Activated CD8-positive, alpha-beta T cell treated with anti-CD3 and anti-CD28 coated beads for 36 hours (primary cell): ENCODE measurements at regions not wholly inside any gene's neighbourhood (a gene's known extent, or its start where the extent isn't known, plus 50 kb on each side); places are given as distances from the start of the nearest gene placed in this dataset.

Experiments
- ATAC-seq: fragments of 200-7000 bp; cut with Tn5 transposase; one replicate; pipeline ENCODE4 v1.10.0; 2021; ENCODE audit warnings: mild to moderate bottlenecking, moderate library complexity
- CTCF ChIA-PET: fragments of 350-600 bp; sonication (Branson Sonifier 250); formaldehyde crosslinking; loops from one replicate; lab custom pipeline; 2021; ENCODE audit warnings: antibody characterized with exemption; lab: Charles Lee
- POLR2A ChIA-PET: fragments of 350-600 bp; sonication (Branson Sonifier 250); formaldehyde crosslinking; loops from one replicate; lab custom pipeline; 2021; ENCODE audit warnings: antibody characterized with exemption; lab: Charles Lee
- DNase-seq: peaks from one replicate; pipeline ENCODE4 v3.0.0-alpha.2; 2020
- H3K27ac Mint-ChIP-seq: one replicate; pipeline ENCODE4 v1.8.0; 2021; ENCODE audit warnings: mild to moderate bottlenecking, mixed read lengths
- H3K27me3 Mint-ChIP-seq: one replicate; pipeline ENCODE4 v1.8.0; 2021; ENCODE audit warnings: mixed read lengths
- H3K36me3 Mint-ChIP-seq: one replicate; pipeline ENCODE4 v1.8.0; 2021; ENCODE audit warnings: low read depth, mixed read lengths
- H3K4me1 Mint-ChIP-seq: one replicate; pipeline ENCODE4 v1.8.0; 2021; ENCODE audit warnings: low read depth, mixed read lengths
- H3K4me3 Mint-ChIP-seq: one replicate; pipeline ENCODE4 v1.8.0; 2021; ENCODE audit warnings: mild to moderate bottlenecking, moderate library complexity, mixed read lengths
- H3K9me3 Mint-ChIP-seq: one replicate; pipeline ENCODE4 v1.8.0; 2021; ENCODE audit warnings: mixed read lengths
- CTCF ChIP-seq: fragments of 200-600 bp; IDR thresholded peaks from one replicate; pipeline ENCODE4 v1.8.0; 2022; ENCODE audit warnings: antibody characterized with exemption, mild to moderate bottlenecking
- intact Hi-C: fragments of 100-400 bp; cut with micrococcal nuclease; formaldehyde crosslinking; loops from one replicate; pipeline ENCODE4 v1.10.0; 2022

GRCh38 chr3:127484601-127485388, 105.7 kb downstream of the TPRA1 start:
- TF ChIP-seq CTCF = no peak
- Mint-ChIP-seq H3K4me3 (no peak overlapping the region), H3K27ac (no peak overlapping the region), H3K27me3 (peaks cover 28% of the 10 kb centered on the region), H3K36me3 (no peaks in the 10 kb centered on the region), H3K4me1 (peaks cover 24% of the 10 kb centered on the region), H3K9me3 (no peaks in the 10 kb centered on the region)
- ATAC-seq (peak; percentile 69), DNase-seq (peak; percentile 58)
- POLR2A ChIA-PET = interaction anchor here (1.1 kb wide), 1 partner anchor 573 kb away, joined by 4 read pairs; no protein-coding TSS in a partner anchor
- CTCF ChIA-PET = interaction anchor here (2.1 kb wide), 1 partner anchor 59 kb away, joined by 8 read pairs; no protein-coding TSS in a partner anchor
- intact Hi-C loops = no loop called here

- H3K36me3 Mint-ChIP-seq = no peaks in the 10 kb centered on the region
- H3K4me1 Mint-ChIP-seq = peaks cover 24% of the 10 kb centered on the region
- peak; percentile 88 for ATAC-seq
- POLR2A ChIA-PET = interaction anchor here (1.1 kb wide), 1 partner anchor 573 kb away, joined by 4 read pairs; no protein-coding TSS in a partner anchor
- H3K4me3 Mint-ChIP-seq = no peak overlapping the region
- TF ChIP-seq CTCF = no peak
- no peaks in the 10 kb centered on the region for H3K9me3 Mint-ChIP-seq
- peak; percentile 81 for DNase-seq
- H3K27me3 Mint-ChIP-seq = peaks cover 30% of the 10 kb centered on the region
- no peak overlapping the region for H3K27ac Mint-ChIP-seq
- CTCF ChIA-PET = interaction anchor here (1.8 to 2.1 kb wide), 2 partner anchors 28 to 60 kb away, joined by 6 to 8 read pairs; no protein-coding TSS in a partner anchor
- intact Hi-C loops = no loop called here
Observed at GRCh38 chr3:127483902-127484591, 106.5 kb downstream of the TPRA1 start.

GRCh38 chr3:127483005-127483641, 107.4 kb downstream of the TPRA1 start:
- ChIA-PET POLR2A (no interaction called here), CTCF (interaction anchor here (1.3 to 2.1 kb wide), 3 partner anchors 12 to 61 kb away, joined by 3 to 8 read pairs (median 6); no protein-coding TSS in a partner anchor)
- ATAC-seq (no peak), DNase-seq (no peak)
- Mint-ChIP-seq H3K9me3 (no peaks in the 10 kb centered on the region), H3K4me1 (peaks cover 24% of the 10 kb centered on the region), H3K27ac (no peak overlapping the region), H3K4me3 (no peak overlapping the region), H3K27me3 (peaks cover 23% of the 10 kb centered on the region), H3K36me3 (no peaks in the 10 kb centered on the region)
- intact Hi-C loops = no loop called here
- TF ChIP-seq CTCF = no peak

- intact Hi-C loops = no loop called here
- Mint-ChIP-seq H3K9me3 (no peaks in the 10 kb centered on the region), H3K4me3 (no peak overlapping the region)
Observed at GRCh38 chr3:127482216-127483004, 108.1 kb downstream of the TPRA1 start.

More at GRCh38 chr3:127482216-127483004, 108.1 kb downstream of the TPRA1 start:
- H3K4me1 Mint-ChIP-seq = peaks cover 24% of the 10 kb centered on the region
- peaks cover 21% of the 10 kb centered on the region for H3K27me3 Mint-ChIP-seq
- POLR2A ChIA-PET = no interaction called here
- no peak for TF ChIP-seq CTCF
- no peak for DNase-seq
- ATAC-seq = no peak
- CTCF ChIA-PET = interaction anchor here (1.1 to 1.8 kb wide), 3 partner anchors 11 to 64 kb away, joined by 3 to 6 read pairs (median 3); no protein-coding TSS in a partner anchor
- H3K27ac Mint-ChIP-seq = no peak overlapping the region
- H3K36me3 Mint-ChIP-seq = no peaks in the 10 kb centered on the region
